Right atrium auricular region (tissue), 2 donors: ENCODE measurements at regions not wholly inside any gene's neighbourhood (a gene's known extent, or its start where the extent isn't known, plus 50 kb on each side); places are given as distances from the start of the nearest gene placed in this dataset.

Experiments
- DNase-seq: peaks from one replicate; pipeline ENCODE4 v3.0.0-alpha.2; 2019; ENCODE audit warnings: low spot score
- H3K27ac ChIP-seq, 2 donors: fragments of 200-600 bp; sonication (generic); 1 replicate in 1 of 2; 2 replicates in 1 of 2; pipeline ENCODE4 v1.5.1; 2016 to 2019
- H3K27me3 ChIP-seq, 2 donors: fragments of 200-600 bp; sonication (generic); one replicate each; pipeline versions ENCODE4 v1.5.1 to v1.6.0; 2017 to 2019
- H3K36me3 ChIP-seq: fragments of 200-600 bp; sonication (generic); one replicate; pipeline ENCODE4 v1.5.1; 2016
- H3K4me1 ChIP-seq, 2 donors: fragments of 200-600 bp; sonication (generic); one replicate each; pipeline versions ENCODE4 v1.5.1 to v1.6.0; 2017 to 2019
- H3K4me3 ChIP-seq, 2 donors: fragments of 200-600 bp; sonication (generic); 1 replicate in 1 of 2; 2 replicates in 1 of 2; pipeline ENCODE4 v1.5.1; 2017 to 2019; ENCODE audit warnings: mild to moderate bottlenecking in 1 of 2, moderate library complexity in 1 of 2
- H3K9me3 ChIP-seq, 2 donors: fragments of 200-600 bp; sonication (generic); one replicate each; pipeline ENCODE4 v1.5.1; 2019
- TF ChIP-seq, protein P1 (sequence below), 2 donors: fragments of 200-600 bp; sonication (generic); IDR thresholded peaks; one replicate each; pipeline ENCODE4 v1.5.1; 2019; ENCODE audit warnings: antibody characterized with exemption in 2 of 2

DNA sequence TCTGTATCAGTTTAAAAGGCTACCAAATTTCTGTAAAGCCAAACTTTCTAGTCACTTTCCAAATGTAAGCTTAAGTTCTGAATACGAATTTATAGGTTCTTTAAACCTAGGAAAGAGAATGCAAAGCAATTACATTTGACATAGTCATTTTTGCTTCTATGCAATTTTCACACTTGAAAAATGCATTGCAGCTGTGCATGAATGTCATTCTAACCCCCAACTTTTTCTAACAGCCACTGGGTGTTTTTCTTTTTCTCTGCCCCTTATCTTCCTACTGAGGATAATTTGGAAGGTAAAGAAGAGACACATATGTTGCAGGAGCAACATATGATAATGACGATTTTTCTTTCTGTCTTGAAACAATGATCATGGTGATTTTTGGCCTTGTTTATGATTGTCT lies 537.5 kb downstream of the SPRY1 start:
- TF ChIP-seq, protein P1, sequence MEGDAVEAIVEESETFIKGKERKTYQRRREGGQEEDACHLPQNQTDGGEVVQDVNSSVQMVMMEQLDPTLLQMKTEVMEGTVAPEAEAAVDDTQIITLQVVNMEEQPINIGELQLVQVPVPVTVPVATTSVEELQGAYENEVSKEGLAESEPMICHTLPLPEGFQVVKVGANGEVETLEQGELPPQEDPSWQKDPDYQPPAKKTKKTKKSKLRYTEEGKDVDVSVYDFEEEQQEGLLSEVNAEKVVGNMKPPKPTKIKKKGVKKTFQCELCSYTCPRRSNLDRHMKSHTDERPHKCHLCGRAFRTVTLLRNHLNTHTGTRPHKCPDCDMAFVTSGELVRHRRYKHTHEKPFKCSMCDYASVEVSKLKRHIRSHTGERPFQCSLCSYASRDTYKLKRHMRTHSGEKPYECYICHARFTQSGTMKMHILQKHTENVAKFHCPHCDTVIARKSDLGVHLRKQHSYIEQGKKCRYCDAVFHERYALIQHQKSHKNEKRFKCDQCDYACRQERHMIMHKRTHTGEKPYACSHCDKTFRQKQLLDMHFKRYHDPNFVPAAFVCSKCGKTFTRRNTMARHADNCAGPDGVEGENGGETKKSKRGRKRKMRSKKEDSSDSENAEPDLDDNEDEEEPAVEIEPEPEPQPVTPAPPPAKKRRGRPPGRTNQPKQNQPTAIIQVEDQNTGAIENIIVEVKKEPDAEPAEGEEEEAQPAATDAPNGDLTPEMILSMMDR (IDR thresholded peaks at IDR 0.05) = no peak
- no peak overlapping the region for H3K4me3 ChIP-seq

DNA sequence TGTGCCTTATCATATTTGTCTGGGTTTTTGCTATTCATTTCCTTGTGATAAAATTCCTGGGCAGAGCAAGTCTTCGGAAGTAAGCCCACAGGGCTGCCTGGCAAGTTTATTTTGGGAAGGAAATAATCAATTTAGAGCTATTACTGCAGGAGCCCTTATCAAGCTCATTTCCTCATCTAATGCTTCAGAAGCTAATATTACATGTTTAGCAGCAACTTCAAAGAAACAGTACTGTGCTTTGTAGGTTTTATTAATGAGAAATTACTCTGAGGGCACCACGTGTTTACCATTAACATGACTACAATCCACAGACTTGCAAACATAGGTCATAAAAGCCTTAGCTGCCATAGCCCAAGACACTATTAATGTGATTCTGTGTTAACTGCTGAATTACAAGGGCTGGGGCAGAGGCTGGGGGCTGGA lies 540.0 kb downstream of the SPRY1 start:
- H3K4me1 ChIP-seq = peaks cover 0 to 21% of the 10 kb centered on the region in 2 donors
- no peaks in the 10 kb centered on the region for H3K36me3 ChIP-seq
- no peaks in the 10 kb centered on the region for H3K27me3 ChIP-seq
- H3K9me3 ChIP-seq = no peaks in the 10 kb centered on the region
- TF ChIP-seq, protein P1 (IDR thresholded peaks at IDR 0.05) = no peak
- DNase-seq = no peak
- H3K27ac ChIP-seq = peak overlapping the region in 1 of 2 donors; percentile 30
- no peak overlapping the region for H3K4me3 ChIP-seq

More for the DNA sequence above, 537.5 kb downstream of the SPRY1 start:
- no peak for DNase-seq
- H3K27me3 ChIP-seq = no peaks in the 10 kb centered on the region
- H3K27ac ChIP-seq = no peak overlapping the region
- no peaks in the 10 kb centered on the region for H3K9me3 ChIP-seq
- H3K4me1 ChIP-seq = peaks cover 0 to 21% of the 10 kb centered on the region in 2 donors
- H3K36me3 ChIP-seq = no peaks in the 10 kb centered on the region

DNA sequence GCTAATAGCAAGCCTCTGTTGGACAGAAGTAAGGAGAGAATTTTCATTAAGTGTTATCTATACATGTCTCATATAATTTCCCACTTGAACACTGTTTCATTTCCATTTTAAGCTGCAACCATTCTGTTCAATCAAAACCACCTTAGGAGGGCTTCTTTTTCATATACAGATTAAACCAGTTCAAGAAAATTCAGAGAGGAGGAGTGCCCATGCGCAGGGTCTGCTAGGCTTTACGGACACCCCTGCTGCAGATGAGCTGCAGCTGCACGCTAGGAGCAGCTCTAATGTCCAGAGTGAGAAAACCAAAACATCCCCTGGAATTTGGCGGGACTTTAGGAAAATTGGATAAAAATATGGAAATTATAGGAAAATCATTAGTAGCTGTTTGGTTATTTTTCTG lies 541.0 kb downstream of the SPRY1 start:
- Histone ChIP-seq H3K9me3 (no peaks in the 10 kb centered on the region), H3K4me3 (no peak overlapping the region), H3K36me3 (no peaks in the 10 kb centered on the region), H3K4me1 (peaks cover 0 to 21% of the 10 kb centered on the region in 2 donors), H3K27me3 (no peaks in the 10 kb centered on the region), H3K27ac (no peak overlapping the region)
- TF ChIP-seq, protein P1 (IDR thresholded peaks at IDR 0.05) = no peak
- DNase-seq = no peak

DNA sequence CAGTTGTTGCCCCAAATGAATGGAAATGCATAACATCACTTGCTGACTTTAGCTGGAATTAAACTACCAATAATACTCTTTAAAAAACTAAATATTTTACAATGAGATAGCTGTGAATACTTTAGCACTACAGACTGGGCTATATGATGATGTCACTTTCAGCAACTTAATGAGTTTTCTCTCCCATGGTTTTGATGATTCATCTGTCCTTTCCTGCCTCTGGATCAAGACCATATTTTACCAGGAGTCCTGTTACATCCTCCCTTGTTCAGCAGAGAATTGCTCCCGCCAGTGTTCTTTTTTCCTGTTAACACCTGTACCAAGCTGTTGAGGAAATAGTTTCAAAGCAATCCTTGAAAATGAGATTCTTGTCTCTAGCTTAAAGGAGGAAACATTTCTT lies 543.0 kb downstream of the SPRY1 start:
- peaks cover 0 to 21% of the 10 kb centered on the region in 2 donors for H3K4me1 ChIP-seq
- TF ChIP-seq, protein P1 (IDR thresholded peaks at IDR 0.05) = no peak
- H3K27ac ChIP-seq = no peak overlapping the region

DNA sequence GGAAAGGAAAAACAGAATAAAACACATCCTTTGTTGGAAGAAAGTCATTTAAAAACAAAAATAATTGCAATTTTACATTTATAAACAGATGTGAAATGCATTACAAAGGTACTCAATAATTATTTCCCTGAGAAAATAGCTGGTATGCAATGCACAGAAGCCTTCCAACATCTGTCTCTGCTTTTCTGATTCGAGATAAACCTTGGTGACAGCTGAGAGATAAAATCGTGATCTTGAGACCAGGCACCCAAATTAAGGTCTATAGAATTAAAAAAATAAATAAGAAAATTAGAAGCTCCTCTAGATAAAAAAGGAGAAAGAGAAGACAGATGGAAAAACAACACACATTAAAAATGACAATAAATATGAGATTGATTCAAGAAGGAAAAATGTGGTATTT lies 544.0 kb downstream of the SPRY1 start:
- H3K4me1 ChIP-seq = peaks cover 0 to 21% of the 10 kb centered on the region in 2 donors
- H3K4me3 ChIP-seq = no peak overlapping the region
- DNase-seq = no peak
- H3K36me3 ChIP-seq = no peaks in the 10 kb centered on the region
- H3K27me3 ChIP-seq = no peaks in the 10 kb centered on the region
- H3K27ac ChIP-seq = no peak overlapping the region
- H3K9me3 ChIP-seq = no peaks in the 10 kb centered on the region
- TF ChIP-seq, protein P1 (IDR thresholded peaks at IDR 0.05) = no peak

More for the DNA sequence above, 543.0 kb downstream of the SPRY1 start:
- DNase-seq = no peak
- Histone ChIP-seq H3K4me3 (no peak overlapping the region), H3K36me3 (no peaks in the 10 kb centered on the region), H3K9me3 (no peaks in the 10 kb centered on the region), H3K27me3 (no peaks in the 10 kb centered on the region)

DNA sequence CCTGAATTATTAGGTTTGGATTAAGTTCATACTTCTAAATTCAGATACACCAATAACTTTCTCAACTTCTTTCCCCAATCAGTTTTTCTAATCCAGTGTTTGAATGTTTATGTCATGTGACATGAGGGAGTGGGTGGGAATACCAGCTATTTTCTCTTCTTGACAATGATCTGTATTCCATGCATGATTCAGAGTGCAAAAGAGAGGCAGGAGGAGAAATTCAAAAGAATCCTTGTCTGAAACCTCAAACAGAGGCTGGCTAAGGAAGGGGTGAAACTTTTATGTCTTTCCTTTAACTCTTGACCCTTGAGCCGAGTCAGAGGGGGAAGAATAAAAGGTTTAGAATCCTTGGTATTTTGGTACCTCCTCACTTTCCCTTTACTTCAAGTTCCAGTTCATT lies 544.7 kb downstream of the SPRY1 start:
- H3K27ac ChIP-seq = no peak overlapping the region
- H3K4me1 ChIP-seq = peaks cover 0 to 15% of the 10 kb centered on the region in 2 donors
- TF ChIP-seq, protein P1 (IDR thresholded peaks at IDR 0.05) = no peak
- no peaks in the 10 kb centered on the region for H3K9me3 ChIP-seq
- no peak for DNase-seq
- no peaks in the 10 kb centered on the region for H3K36me3 ChIP-seq
- H3K27me3 ChIP-seq = no peaks in the 10 kb centered on the region
- no peak overlapping the region for H3K4me3 ChIP-seq
